ENCODE measurements at regions not wholly inside any gene's neighbourhood (a gene's known extent, or its start where the extent isn't known, plus 50 kb on each side); places are given as distances from the start of the nearest gene placed in this dataset.

DNA sequence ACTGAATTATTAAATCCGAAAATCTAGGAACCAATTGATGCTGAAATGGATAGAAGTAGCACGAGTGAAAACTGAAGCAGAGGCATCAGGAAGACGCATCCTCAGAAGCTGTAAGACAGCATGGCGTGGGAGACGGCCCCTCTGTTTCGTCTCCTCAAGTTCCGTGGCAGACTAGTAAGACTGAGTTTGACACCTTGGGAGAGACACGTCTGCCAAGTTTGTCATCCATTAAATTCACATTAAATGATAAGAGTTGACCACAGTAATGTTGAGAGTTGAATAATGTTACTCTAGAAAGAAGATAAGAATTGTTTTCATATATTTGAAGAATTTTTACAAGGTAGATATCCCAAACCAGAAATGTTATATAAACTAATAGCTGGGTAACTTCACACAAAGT, 736.1 kb upstream of the FRG1 start:
- no peak for TF ChIP-seq POLR2A (IDR thresholded peaks at IDR 0.05)
- no peak for TF ChIP-seq POLR2AphosphoS5 (IDR thresholded peaks at IDR 0.05)
- TF ChIP-seq, protein P1, sequence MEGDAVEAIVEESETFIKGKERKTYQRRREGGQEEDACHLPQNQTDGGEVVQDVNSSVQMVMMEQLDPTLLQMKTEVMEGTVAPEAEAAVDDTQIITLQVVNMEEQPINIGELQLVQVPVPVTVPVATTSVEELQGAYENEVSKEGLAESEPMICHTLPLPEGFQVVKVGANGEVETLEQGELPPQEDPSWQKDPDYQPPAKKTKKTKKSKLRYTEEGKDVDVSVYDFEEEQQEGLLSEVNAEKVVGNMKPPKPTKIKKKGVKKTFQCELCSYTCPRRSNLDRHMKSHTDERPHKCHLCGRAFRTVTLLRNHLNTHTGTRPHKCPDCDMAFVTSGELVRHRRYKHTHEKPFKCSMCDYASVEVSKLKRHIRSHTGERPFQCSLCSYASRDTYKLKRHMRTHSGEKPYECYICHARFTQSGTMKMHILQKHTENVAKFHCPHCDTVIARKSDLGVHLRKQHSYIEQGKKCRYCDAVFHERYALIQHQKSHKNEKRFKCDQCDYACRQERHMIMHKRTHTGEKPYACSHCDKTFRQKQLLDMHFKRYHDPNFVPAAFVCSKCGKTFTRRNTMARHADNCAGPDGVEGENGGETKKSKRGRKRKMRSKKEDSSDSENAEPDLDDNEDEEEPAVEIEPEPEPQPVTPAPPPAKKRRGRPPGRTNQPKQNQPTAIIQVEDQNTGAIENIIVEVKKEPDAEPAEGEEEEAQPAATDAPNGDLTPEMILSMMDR (IDR thresholded peaks at IDR 0.05 in 8 of 11, conservative IDR thresholded peaks at IDR 0.05 in 3 of 11), result no peak

Measured in spleen (tissue), 7 donors.